ENCODE measurements at regions not wholly inside any gene's neighbourhood (a gene's known extent, or its start where the extent isn't known, plus 50 kb on each side); places are given as distances from the start of the nearest gene placed in this dataset.
"Not testable (repeated sequence)": the region's sequence is repeated elsewhere in the genome, so short reads cannot be mapped to it uniquely, and the experiment has no call there.

- DNase-seq (ENCODE audit: low read depth, low spot score) = no peak
These were observed 423.7 kb upstream of the ACVR2A start for GRCh38 chr2:147420947-147421675.

- DNase-seq (ENCODE audit: low read depth, low spot score) = no peak
These were observed 424.3 kb upstream of the ACVR2A start for GRCh38 chr2:147420517-147420916.

- no peak for DNase-seq (ENCODE audit: low read depth, low spot score)
These were observed 428.7 kb upstream of the ACVR2A start for GRCh38 chr2:147416099-147416498.

GRCh38 chr2:147414656-147415055, 430.2 kb upstream of the ACVR2A start:
- DNase-seq (ENCODE audit: low read depth, low spot score) = not testable (repeated sequence)

GRCh38 chr2:147408357-147408756, 436.5 kb upstream of the ACVR2A start:
- DNase-seq (ENCODE audit: low read depth, low spot score) = no peak

- DNase-seq (ENCODE audit: low read depth, low spot score) = no peak
These were observed 439.2 kb upstream of the ACVR2A start for GRCh38 chr2:147405651-147406050.

GRCh38 chr2:147398996-147399395, 445.8 kb upstream of the ACVR2A start:
- DNase-seq (ENCODE audit: low read depth, low spot score) = no peak

- DNase-seq (ENCODE audit: low read depth, low spot score) = no peak
These were observed 446.5 kb upstream of the ACVR2A start for GRCh38 chr2:147398301-147398700.

GRCh38 chr2:147396890-147397289, 447.9 kb upstream of the ACVR2A start:
- no peak for DNase-seq (ENCODE audit: low read depth, low spot score)

- no peak for DNase-seq (ENCODE audit: low read depth, low spot score)
These were observed 450.5 kb upstream of the ACVR2A start for GRCh38 chr2:147394179-147394790.

GRCh38 chr2:147392180-147392579, 452.6 kb upstream of the ACVR2A start:
- DNase-seq (ENCODE audit: low read depth, low spot score) = no peak

- no peak for DNase-seq (ENCODE audit: low read depth, low spot score)
These were observed 454.4 kb upstream of the ACVR2A start for GRCh38 chr2:147390475-147390874.

- no peak for DNase-seq (ENCODE audit: low read depth, low spot score)
These were observed 455.6 kb upstream of the ACVR2A start for GRCh38 chr2:147389218-147389617.

- DNase-seq (ENCODE audit: low read depth, low spot score) = no peak
These were observed 456.6 kb upstream of the ACVR2A start for GRCh38 chr2:147388217-147388616.

GRCh38 chr2:147386284-147386683, 458.5 kb upstream of the ACVR2A start:
- DNase-seq (ENCODE audit: low read depth, low spot score) = no peak

- no peak for DNase-seq (ENCODE audit: low read depth, low spot score)
These were observed 459.2 kb upstream of the ACVR2A start for GRCh38 chr2:147385600-147385999.

- DNase-seq (ENCODE audit: low read depth, low spot score) = no peak
These were observed 460.2 kb upstream of the ACVR2A start for GRCh38 chr2:147384659-147385058.

- no peak for DNase-seq (ENCODE audit: low read depth, low spot score)
These were observed 462.4 kb upstream of the ACVR2A start for GRCh38 chr2:147382322-147382948.

GRCh38 chr2:147378403-147378802, 466.4 kb upstream of the ACVR2A start:
- no peak for DNase-seq (ENCODE audit: low read depth, low spot score)

GRCh38 chr2:147375073-147375472, 469.8 kb upstream of the ACVR2A start:
- no peak for DNase-seq (ENCODE audit: low read depth, low spot score)

GRCh38 chr2:147374423-147374811, 470.4 kb upstream of the ACVR2A start:
- no peak for DNase-seq (ENCODE audit: low read depth, low spot score)

- DNase-seq (ENCODE audit: low read depth, low spot score) = no peak
These were observed 470.9 kb upstream of the ACVR2A start for GRCh38 chr2:147373800-147374422.

GRCh38 chr2:147368306-147368705, 476.5 kb upstream of the ACVR2A start:
- no peak for DNase-seq (ENCODE audit: low read depth, low spot score)
